Peyer's patch (tissue), 4 donors: ENCODE measurements at regions not wholly inside any gene's neighbourhood (a gene's known extent, or its start where the extent isn't known, plus 50 kb on each side); places are given as distances from the start of the nearest gene placed in this dataset.

Experiments used
- CTCF ChIP-seq, 6 experiments: fragments of 450-650 bp in 4 of 6; fragments of 200-600 bp in 2 of 6; sonication (generic) in 1 of 6; IDR thresholded peaks; one replicate each; pipeline ENCODE4 v1.5.1; 2017 to 2019; ENCODE audit warnings: antibody characterized with exemption in 6 of 6, mild to moderate bottlenecking in 3 of 6, moderate library complexity in 1 of 6
- POLR2A ChIP-seq, 2 donors: fragments of 450-650 bp; IDR thresholded peaks; one replicate each; pipeline ENCODE4 v1.5.1; 2017; ENCODE audit warnings: antibody characterized with exemption in 2 of 2, mild to moderate bottlenecking in 2 of 2, moderate library complexity in 2 of 2

- TF ChIP-seq CTCF (IDR thresholded peaks at IDR 0.05) (no peak), POLR2A (IDR thresholded peaks at IDR 0.05) (no peak)
These were observed 162.8 kb upstream of the AFDN start for GRCh38 chr6:167663784-167664443.
